ENCODE measurements at regions not wholly inside any gene's neighbourhood (a gene's known extent, or its start where the extent isn't known, plus 50 kb on each side); places are given as distances from the start of the nearest gene placed in this dataset.

DNA sequence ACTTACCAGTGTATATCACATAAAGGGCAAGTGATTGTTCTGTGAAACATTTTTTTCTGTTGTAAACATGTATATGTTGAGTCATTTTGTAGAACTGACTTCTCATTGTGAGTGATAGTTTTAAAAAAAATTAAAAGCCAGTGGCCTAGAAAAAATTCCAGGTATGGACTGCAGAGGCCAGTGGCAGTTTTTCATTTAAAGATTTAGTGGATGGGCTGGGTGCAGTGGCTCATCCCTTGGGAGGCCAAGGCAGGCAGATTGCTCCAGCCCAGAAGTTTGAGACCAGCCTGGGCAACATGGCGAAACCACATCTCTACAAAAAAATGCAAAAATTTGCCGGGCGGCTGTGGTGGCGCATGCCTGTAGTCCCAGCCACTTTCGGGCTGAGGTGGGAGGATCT lies 84.7 kb upstream of the MDM1 start:
- TF ChIP-seq, protein P1, sequence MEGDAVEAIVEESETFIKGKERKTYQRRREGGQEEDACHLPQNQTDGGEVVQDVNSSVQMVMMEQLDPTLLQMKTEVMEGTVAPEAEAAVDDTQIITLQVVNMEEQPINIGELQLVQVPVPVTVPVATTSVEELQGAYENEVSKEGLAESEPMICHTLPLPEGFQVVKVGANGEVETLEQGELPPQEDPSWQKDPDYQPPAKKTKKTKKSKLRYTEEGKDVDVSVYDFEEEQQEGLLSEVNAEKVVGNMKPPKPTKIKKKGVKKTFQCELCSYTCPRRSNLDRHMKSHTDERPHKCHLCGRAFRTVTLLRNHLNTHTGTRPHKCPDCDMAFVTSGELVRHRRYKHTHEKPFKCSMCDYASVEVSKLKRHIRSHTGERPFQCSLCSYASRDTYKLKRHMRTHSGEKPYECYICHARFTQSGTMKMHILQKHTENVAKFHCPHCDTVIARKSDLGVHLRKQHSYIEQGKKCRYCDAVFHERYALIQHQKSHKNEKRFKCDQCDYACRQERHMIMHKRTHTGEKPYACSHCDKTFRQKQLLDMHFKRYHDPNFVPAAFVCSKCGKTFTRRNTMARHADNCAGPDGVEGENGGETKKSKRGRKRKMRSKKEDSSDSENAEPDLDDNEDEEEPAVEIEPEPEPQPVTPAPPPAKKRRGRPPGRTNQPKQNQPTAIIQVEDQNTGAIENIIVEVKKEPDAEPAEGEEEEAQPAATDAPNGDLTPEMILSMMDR (IDR thresholded peaks at IDR 0.05; ENCODE audit: insufficient read depth, low read length, poor library complexity, severe bottlenecking) = no peak
- TF ChIP-seq EZH2phosphoT487 (conservative IDR thresholded peaks at IDR 0.05; ENCODE audit: low read length) = no peak
